ENCODE measurements at regions not wholly inside any gene's neighbourhood (a gene's known extent, or its start where the extent isn't known, plus 50 kb on each side); places are given as distances from the start of the nearest gene placed in this dataset.

GRCh38 chr18:55149994-55150393 lies 190.7 kb upstream of the CCDC68 start:
- ATAC-seq (ENCODE audit: low FRiP score) (no peak), DNase-seq (ENCODE audit: low spot score) (no peak)
- TF ChIP-seq CTCF (IDR thresholded peaks at IDR 0.05) = no peak

- DNase-seq (ENCODE audit: low spot score) (no peak), ATAC-seq (ENCODE audit: low FRiP score) (no peak)
- no peak for TF ChIP-seq CTCF (IDR thresholded peaks at IDR 0.05)
Observed at GRCh38 chr18:55147791-55148190, 188.5 kb upstream of the CCDC68 start.

GRCh38 chr18:55144193-55144930 lies 185.1 kb upstream of the CCDC68 start:
- no peak for TF ChIP-seq CTCF (IDR thresholded peaks at IDR 0.05)
- ATAC-seq (ENCODE audit: low FRiP score) (no peak), DNase-seq (ENCODE audit: low spot score) (no peak)

GRCh38 chr18:55142410-55142809 lies 183.1 kb upstream of the CCDC68 start:
- ATAC-seq (ENCODE audit: low FRiP score) (no peak), DNase-seq (ENCODE audit: low spot score) (no peak)
- no peak for TF ChIP-seq CTCF (IDR thresholded peaks at IDR 0.05)

- TF ChIP-seq CTCF (IDR thresholded peaks at IDR 0.05) = no peak
- no peak for DNase-seq (ENCODE audit: low spot score)
- no peak for ATAC-seq (ENCODE audit: low FRiP score)
Observed at GRCh38 chr18:55141318-55141717, 182.1 kb upstream of the CCDC68 start.

- ATAC-seq (ENCODE audit: low FRiP score) (no peak), DNase-seq (ENCODE audit: low spot score) (no peak)
- no peak for TF ChIP-seq CTCF (IDR thresholded peaks at IDR 0.05)
Observed at GRCh38 chr18:55139836-55140235, 180.6 kb upstream of the CCDC68 start.

GRCh38 chr18:55139307-55139706 lies 180.0 kb upstream of the CCDC68 start:
- TF ChIP-seq CTCF (IDR thresholded peaks at IDR 0.05) = no peak
- no peak for DNase-seq (ENCODE audit: low spot score)
- ATAC-seq (ENCODE audit: low FRiP score) = no peak
